ENCODE measurements at regions not wholly inside any gene's neighbourhood (a gene's known extent, or its start where the extent isn't known, plus 50 kb on each side); places are given as distances from the start of the nearest gene placed in this dataset.

- no peak for DNase-seq
These were observed 838.5 kb downstream of the USP25 start for GRCh38 chr21:16568244-16568643.

- no peak for DNase-seq
These were observed 838.9 kb downstream of the USP25 start for GRCh38 chr21:16568661-16569060.

GRCh38 chr21:16569679-16570078 is 839.9 kb downstream of the USP25 start:
- DNase-seq, result no peak

GRCh38 chr21:16570171-16570570 is 840.4 kb downstream of the USP25 start:
- DNase-seq, result no peak

GRCh38 chr21:16570856-16571255 is 841.1 kb downstream of the USP25 start:
- DNase-seq, result no peak

GRCh38 chr21:16571594-16571993 is 841.8 kb downstream of the USP25 start:
- no peak for DNase-seq

- DNase-seq, result no peak
These were observed 842.2 kb downstream of the USP25 start for GRCh38 chr21:16572032-16572431.

- DNase-seq, result no peak
These were observed 843.8 kb downstream of the USP25 start for GRCh38 chr21:16573578-16573977.

- DNase-seq, result no peak
These were observed 848.2 kb downstream of the USP25 start for GRCh38 chr21:16577975-16578374.

- no peak for DNase-seq
These were observed 849.1 kb downstream of the USP25 start for GRCh38 chr21:16578912-16579311.

GRCh38 chr21:16579538-16579937 is 849.8 kb downstream of the USP25 start:
- no peak for DNase-seq

GRCh38 chr21:16580661-16581060 is 850.9 kb downstream of the USP25 start:
- no peak for DNase-seq

- no peak for DNase-seq
These were observed 853.8 kb downstream of the USP25 start for GRCh38 chr21:16583556-16583955.

GRCh38 chr21:16584756-16585155 is 855.0 kb downstream of the USP25 start:
- DNase-seq, result no peak

GRCh38 chr21:16585896-16586295 is 856.1 kb downstream of the USP25 start:
- no peak for DNase-seq

- no peak for DNase-seq
These were observed 857.4 kb downstream of the USP25 start for GRCh38 chr21:16587141-16587581.

- no peak for DNase-seq
These were observed 858.0 kb downstream of the USP25 start for GRCh38 chr21:16587681-16588375.

- no peak for DNase-seq
These were observed 858.7 kb downstream of the USP25 start for GRCh38 chr21:16588433-16588860.

- DNase-seq, result no peak
These were observed 859.5 kb downstream of the USP25 start for GRCh38 chr21:16589006-16589898.

GRCh38 chr21:16590186-16590585 is 860.4 kb downstream of the USP25 start:
- no peak for DNase-seq

GRCh38 chr21:16590641-16591292 is 861.0 kb downstream of the USP25 start:
- DNase-seq, result no peak

GRCh38 chr21:16592381-16592780 is 862.6 kb downstream of the USP25 start:
- DNase-seq, result no peak

- DNase-seq, result no peak
These were observed 864.4 kb downstream of the USP25 start for GRCh38 chr21:16594191-16594590.

GRCh38 chr21:16596369-16596768 is 866.6 kb downstream of the USP25 start:
- no peak for DNase-seq
